GM21447 (cell line): ENCODE measurements at regions not wholly inside any gene's neighbourhood (a gene's known extent, or its start where the extent isn't known, plus 50 kb on each side); places are given as distances from the start of the nearest gene placed in this dataset.

Experiments
- ATAC-seq: cut with Tn5 transposase; IDR thresholded peaks from one replicate; pipeline ENCODE4 v1.9.1; 2021; ENCODE audit not compliant: unreplicated experiment

DNA sequence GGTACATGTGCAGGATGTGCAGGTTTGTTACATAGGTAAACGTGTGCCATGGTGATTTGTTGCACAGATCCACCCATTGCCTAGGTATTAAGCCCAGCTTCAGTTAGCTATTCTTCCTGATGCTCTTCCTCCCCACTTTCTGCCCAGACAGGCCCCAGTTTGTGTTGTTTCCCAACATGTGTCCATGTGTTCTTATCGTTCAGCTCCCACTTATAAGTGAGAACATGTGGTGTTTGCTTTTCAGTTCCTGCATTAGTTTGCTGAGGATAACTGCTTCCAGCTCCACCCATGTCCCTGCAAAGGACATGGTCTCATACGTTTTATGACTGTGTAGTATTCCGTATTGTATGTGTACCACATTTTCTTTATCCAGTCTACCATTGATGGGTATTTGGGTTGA, 251.7 kb upstream of the NOVA1 start:
- ATAC-seq = no peak

DNA sequence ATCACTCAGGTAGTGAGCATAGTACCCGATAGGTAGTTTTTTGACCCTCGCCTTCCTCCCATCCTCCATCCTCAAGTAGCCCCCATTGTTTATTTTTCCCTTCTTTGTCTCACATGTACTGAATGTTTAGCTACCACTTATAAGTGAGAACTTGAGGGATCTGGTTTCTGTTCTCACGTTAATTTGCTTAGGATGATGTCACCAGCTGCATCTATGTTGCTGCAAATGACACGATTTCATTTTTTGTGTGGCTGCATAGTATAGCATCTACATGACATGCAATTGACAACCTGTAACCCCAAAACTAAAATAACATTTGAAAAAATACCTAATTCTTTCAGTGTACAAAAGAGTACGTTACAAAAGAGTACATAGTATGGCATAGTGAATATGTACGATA, 254.0 kb upstream of the NOVA1 start:
- no peak for ATAC-seq

DNA sequence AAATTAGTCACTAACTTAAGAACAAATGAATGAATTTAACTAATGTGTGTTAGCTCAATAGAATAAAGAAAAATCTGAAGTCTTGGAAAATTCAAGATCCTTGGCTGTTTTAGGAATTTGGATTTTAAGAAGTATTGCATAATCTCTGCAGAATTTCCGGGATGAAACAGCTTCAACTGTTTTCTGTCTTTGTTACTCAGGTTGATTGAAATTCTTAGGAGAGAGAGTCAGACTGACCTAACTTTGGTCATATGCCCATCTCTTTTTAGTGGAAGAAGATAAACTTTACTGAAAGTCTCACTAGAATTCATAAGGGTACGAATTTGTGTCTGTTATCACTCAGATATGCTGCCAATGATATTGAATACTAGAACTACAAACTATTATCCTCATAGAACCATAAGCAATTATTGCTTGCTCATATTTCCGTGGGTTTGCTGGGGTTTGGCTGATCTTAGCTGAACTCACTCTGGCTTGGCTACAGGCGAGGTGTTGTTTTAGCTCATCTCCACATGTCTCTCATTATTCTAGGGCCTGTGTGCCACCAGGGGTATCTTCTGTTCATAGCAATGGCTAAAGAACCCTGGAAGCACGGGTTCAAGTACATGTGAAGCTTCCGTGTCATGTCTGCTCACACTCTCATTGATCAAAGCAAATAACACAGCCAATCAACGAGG, 257.4 kb upstream of the NOVA1 start:
- ATAC-seq = no peak

DNA sequence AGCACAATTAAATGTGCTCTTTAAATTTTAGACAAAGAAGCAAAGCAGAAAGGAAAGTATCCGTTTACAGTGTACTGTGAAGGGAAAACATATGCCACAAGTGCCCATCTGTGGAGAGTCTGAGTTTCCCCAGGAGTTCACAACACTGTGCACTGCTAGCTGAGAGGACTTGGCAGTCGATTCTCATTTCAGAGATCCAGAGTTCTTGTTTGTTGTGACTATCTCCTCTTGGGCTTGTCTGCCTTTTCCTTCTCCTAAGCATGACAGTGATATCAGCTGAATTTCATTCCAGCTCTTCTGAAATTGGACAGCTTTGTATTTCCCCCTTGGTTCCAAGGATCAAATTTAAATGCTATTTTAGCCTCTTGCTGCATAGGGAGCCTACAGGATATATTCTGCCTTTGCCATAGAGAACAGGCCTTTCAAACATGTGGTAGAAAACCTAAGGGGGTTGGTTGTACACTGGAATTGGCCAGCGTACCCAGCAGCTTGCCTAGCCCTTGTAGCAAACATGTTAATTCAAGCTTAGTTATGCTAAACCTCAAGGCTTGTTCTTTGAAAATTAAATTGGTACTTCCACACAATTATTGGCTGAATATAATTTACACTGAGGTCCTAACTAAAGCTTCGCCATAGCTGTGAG, 259.2 kb upstream of the NOVA1 start:
- ATAC-seq = no peak

DNA sequence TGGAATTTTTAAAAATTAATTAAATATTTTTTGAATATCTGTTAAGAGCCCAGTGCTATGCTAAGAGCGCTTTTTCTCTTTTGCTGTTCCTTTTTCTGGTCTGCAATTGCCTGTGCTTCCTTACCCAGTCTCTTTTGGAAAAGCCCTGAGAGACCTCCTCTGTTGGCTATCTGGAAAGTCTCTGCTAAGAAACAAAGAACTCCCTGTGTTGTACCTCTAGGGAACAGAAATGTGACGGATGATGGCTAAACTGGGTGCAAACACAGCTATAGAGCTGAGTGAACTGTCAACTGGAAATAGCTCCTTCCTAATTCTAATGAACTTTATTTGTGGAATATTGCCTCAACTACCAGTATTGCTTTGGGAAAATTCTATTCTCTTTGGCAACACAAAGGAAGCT, 261.6 kb upstream of the NOVA1 start:
- ATAC-seq = no peak

DNA sequence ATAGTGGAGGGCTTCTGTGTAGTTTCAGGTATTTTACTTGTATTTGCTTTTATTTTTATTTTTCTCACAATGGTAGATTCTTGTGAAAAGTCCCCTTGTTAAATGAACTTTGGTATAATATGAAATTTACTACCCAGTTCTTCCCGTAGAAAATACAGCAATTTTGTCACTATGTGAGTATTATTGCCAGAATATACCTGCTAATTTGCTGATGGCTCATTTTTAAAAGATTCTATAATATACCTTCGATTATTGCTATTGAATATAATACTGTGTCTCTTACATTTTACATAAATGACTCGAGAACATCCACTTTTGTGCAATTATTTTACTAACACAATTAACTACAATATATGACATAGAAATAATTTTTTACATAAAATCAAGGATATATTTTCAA, 262.3 kb upstream of the NOVA1 start:
- ATAC-seq = no peak

DNA sequence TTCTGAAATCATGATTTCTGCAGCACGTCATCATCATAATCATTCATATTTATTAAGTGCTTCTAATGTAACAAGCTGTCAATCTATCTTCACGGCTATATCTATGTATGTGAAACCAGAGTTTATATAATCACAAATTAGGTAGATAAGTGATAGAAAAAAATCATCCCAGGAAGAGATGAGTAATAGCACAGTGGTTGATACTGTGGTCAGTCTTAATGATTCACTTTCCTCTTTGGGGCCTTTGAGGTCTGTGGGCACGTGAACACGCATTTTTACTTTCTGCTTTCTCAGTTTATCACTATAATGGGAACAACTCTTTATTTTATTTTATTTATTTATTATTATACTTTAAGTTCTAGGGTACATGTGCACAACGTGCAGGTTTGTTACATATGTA, 265.9 kb upstream of the NOVA1 start:
- ATAC-seq = no peak

DNA sequence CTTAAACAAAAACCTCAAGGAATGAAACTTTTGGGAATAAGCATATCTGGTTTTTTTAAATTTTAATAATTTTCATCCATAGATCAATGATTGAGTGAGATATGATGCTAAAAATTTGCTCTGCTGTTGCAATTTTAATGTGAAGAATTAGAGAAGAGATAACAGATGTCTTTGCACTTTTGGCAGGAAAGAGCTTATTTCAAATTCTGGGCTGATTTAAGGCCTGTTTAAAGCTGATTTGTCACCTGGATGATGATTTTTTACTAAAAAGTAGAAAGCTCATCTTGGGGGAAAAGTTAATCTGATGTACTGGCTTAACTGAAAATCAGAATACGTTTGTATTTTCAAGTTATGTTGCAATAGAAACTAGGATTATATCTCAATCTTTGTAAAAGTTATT, 268.9 kb upstream of the NOVA1 start:
- ATAC-seq = no peak

DNA sequence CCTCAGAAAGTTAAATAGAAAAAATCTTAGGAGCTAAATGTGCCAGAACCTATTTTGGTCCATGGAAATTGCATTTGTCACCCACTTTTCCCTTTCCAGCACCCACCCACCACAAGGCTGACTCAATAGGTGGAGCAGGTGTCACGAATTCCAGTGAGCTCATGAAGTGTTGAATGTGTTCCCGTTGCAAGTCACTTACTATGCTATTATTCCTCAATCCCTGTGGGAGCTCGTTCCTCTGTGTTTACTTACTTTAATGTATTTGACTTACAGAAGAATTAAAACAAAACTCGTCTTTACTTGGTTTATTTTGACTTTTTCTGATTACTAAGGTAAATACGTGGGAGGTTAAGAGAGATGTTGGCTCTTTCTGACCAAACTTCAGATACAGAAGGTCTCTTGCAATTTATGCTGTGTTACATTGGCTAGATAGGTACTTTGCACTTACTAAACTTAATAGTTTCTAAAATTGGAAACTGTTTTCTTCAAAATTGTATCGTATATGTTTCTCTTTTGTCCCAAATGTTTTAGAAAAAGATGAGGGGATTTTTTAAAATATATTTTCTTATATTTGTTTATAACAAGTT, 269.4 kb upstream of the NOVA1 start:
- no peak for ATAC-seq

DNA sequence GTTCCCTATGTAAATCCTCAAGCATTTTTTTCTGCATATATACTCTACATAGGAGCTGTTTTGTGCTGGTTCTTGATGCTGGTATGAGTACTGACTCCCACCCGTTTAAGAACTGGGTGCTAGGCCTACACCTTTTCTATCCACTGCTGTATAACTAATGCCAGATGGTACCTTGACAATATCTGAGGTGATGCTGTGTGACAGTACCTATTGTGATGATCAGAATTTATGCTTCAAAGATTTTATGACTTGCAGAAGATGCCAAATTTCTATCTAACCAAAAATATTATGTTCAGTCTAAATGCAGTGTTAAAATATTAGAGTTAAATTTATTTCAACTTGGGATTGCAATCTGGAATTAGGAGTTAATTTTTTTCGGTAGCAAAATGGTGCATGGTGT, 272.3 kb upstream of the NOVA1 start:
- no peak for ATAC-seq

DNA sequence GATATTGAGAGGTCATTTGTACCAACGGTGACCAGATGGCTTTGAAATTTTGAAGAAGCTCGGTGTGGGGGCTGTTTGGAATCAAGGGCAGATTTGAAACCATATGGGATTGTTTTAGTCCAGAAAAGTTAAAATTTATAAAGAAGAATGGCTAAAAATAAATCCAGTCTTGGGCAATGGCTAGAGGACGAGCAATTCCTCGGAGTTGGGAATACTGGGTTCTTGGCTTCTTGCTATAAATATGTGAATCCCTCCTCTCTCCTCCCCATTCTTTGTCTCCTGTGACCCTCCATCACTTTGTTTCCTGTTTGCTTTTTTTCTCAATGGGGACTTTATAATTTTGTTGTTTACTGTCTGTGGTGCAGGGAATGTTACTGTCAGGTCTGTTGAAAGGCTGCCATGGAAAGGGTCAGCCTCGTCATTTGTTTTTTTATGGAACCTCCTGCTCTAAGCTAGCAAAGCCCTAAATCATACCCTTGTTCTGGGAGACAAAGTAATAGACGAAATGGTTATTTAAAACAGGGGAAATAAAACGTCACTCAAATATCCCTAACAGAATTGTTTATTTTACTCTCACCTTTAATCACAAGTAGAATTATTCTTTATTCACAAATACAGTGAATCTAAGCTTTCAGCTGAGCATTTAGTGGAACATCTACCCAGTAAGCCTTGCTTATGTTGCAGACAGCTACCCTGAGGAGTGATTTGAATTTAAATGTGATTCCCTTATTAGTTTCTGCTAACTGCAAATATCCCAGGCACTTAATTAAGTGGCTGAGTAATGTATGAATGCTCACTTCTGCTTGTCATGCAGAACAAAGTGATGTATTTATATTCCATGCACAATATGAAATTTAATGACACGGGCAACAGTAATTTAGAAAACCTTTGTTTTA, 273.1 kb upstream of the NOVA1 start:
- no peak for ATAC-seq

DNA sequence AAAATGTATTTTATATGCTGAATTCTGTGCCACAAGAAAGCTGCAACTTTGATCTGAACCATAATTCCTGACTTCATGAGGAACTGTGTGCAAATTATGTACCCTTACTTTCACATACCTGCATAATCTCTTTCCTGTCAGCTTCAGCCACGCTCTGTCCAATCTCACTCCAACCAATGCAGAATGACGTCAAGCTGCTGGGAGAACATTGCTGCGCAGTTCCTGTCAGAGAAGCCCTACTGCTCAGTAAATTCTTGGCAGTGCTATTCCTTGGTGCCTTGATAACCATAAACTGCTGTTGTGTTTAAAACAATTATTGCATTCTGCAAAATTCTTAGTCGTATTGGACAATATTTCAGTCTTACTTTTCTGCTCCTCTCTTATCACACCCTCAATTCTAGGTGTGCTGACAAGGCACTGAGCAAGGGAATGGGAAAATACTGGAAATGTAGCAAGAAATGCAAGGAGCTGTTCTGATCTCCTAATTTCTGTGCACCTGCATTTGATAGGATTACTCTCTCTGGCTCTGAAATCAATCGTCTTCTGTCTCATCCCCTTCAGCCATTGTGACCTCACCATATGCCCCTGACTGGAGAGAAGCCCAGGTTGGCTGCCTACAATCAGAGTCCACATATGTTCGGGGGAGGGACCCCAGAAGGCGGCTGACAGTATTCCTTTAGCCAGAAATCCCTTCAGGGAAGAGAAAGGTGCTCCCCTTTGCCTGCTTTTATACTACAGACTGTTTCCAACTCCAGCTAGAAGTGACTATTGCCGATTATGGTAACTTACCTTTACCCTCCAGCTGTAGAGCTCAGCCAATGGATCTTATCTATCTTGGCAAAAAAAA, 274.9 kb upstream of the NOVA1 start:
- ATAC-seq = no peak

DNA sequence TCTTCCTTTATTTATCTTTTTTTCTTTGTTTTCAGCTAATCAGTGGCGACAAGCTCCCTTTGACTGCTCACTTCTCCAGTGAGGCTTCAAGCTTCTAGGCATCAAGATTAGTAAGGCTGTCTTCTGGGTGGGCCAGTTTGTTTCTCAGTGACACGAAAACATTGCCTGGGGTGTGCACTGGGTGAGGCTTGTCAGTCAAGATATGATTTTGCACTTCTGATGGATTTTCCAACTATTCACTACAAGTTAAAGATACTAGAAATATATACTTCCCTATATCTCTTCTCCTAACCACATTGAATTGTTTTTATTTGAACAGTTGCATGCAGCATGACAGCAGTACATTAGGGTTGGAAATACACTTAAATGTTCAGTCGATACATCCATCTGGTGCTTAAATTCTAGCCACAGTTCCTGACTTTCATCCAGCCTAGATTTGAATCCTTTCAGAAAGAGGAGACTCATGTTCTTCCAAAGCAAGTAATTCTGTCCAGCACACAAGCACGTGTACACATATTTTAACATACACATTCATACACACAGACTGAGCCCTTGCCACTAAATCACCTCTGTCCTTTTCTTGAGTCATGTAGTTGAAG, 275.6 kb upstream of the NOVA1 start:
- no peak for ATAC-seq

DNA sequence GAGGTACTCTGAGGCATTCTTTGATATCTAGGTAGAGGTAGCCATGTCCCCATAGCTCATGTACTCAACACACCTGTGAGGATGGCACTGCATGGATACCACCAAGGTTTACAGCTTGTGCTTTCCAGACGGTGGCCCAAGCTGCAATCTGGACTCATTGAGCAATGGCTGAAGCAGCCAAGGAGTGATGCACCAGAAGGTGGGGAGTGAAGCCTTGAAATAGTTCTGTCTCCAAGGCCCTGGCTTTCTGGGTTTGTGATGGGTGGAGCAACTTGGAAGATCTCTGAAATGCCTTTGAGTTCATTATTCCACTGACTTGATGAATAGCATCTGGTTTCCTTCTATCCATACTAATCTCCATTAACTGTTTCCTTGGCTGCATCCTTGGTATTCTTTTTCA, 290.0 kb upstream of the NOVA1 start:
- no peak for ATAC-seq

DNA sequence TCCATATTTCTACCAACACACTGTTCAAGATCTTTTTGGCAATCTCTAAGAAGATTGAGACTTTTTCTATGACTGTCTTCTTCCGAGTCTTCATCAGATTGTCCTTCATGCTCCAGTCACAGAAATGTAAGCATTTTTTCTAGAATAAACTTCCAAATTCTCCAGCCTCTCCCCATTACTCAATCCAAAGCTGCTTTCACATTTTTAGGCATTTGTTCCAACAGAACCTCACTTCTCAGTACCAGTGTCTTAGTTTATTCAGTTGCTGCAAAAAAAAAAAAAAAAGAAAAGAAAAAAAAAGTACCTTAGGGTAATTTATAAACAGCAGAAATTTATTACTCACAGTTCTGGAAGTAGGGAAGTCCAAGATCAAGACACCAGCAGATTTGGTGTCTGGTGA, 290.8 kb upstream of the NOVA1 start:
- ATAC-seq = no peak

DNA sequence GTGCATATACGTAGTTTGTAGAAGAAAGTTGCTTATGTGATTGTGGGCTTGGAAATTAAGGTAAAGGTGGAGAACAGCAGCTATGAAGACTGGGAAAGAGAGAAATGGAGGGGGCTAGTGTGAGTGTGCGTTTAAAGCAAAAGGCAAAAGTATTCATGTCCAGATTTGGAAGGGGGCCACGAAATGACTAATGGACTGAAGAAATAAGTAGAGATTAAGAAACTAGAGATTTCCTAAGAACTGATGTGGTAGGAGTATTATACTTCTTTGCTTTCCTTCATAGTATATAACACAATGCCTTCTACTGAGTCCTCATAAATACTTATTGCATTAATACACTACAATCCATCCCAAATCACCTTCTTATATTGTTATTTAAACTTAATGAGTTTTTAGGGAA, 298.6 kb upstream of the NOVA1 start:
- no peak for ATAC-seq

DNA sequence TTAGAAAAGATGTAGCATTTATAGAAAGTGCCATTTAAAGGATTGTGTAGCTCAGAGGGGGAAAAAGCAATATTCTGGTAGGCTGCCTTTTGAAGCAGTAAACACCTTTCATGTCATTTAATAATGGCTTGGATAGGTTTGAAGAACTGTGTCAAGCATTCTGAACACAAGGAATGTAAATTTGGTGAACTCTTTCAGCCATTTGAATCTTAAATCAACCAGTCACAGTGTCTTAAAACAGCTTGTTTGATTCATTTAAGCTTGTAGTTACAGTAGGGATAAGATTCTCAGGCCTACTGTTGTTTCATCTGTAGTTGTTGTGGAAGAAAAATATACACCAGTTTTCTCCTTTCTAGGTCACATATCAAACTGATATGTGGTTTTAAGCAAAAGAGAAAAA, 299.4 kb upstream of the NOVA1 start:
- ATAC-seq = no peak

DNA sequence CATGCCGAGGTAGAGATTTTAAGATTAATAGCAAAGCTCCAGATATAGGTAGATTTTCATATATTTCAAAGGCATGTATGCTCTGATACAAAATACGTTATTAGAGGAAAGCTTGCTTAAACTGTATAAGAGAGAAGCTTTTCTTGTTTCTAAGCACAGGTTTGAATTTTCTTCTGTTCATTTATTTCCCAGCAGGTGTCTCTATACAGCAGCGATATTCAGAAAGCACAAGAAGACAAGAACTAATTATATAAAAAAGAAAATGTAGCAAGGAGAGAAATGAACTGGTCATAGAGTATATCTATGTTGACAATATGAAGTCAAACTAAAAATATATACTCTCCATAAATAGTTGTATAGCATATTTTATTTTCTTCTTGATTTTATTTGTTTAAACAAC, 307.4 kb upstream of the NOVA1 start:
- ATAC-seq = no peak

DNA sequence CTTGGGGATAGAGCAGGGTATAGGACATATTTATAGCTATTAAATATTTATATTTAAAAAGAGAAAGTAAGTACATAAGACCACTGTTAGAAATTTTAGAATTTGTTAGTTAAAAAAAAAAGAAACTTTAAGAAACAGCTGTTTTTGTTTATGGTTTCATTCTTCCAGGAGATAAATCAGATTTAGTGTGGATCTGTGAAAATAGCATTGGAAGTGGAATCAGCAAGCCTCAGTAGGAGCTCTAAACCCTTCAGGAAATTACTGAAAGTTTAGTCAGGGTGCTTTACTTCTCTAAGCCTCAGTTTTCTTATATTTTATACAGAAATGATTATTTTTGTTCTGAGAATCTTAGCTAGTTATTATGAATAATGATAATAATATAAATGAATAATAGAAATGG, 316.0 kb upstream of the NOVA1 start:
- ATAC-seq = no peak

DNA sequence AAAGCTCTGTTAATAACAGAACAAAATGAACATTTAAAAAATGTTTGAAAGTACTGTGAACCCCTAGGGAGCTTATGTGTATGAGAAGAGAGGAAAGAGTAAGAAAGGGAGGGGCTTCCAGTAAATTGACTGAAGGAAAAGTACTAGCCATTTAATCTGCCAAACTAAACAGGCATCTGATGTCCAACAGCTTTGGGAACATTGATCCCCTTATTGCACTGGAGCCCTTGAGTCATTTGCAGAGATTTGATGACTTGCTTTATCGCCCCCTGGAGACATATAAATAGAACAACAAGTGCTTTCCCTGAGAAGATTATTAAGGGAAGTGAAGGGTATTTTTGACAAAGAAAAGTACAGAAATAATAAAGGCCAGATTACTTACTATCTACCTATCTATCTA, 319.3 kb upstream of the NOVA1 start:
- no peak for ATAC-seq
